D341Med (cell line): ENCODE measurements at regions not wholly inside any gene's neighbourhood (a gene's known extent, or its start where the extent isn't known, plus 50 kb on each side); places are given as distances from the start of the nearest gene placed in this dataset.

Source experiments
- DNase-seq: peaks from one replicate; pipeline ENCODE4 v3.0.0; 2012; ENCODE audit warnings: low spot score

GRCh38 chr13:55673910-55674309 is 1466.8 kb upstream of the PRR20A start:
- no peak for DNase-seq

- DNase-seq: no peak
These were observed 1457.9 kb upstream of the PRR20A start for GRCh38 chr13:55682776-55683175.

- DNase-seq: no peak
These were observed 1435.2 kb upstream of the PRR20A start for GRCh38 chr13:55705526-55705925.

- no peak for DNase-seq
These were observed 1434.7 kb upstream of the PRR20A start for GRCh38 chr13:55705971-55706370.

- DNase-seq: no peak
These were observed 1426.6 kb upstream of the PRR20A start for GRCh38 chr13:55714120-55714519.

- DNase-seq: no peak
These were observed 1413.0 kb upstream of the PRR20A start for GRCh38 chr13:55727683-55728082.

- no peak for DNase-seq
These were observed 1412.5 kb upstream of the PRR20A start for GRCh38 chr13:55728247-55728646.

GRCh38 chr13:55745828-55746227 is 1394.9 kb upstream of the PRR20A start:
- no peak for DNase-seq

GRCh38 chr13:55761986-55762385 is 1378.7 kb upstream of the PRR20A start:
- DNase-seq: no peak

- DNase-seq: no peak
These were observed 1363.1 kb upstream of the PRR20A start for GRCh38 chr13:55777612-55778011.

GRCh38 chr13:55783841-55784240 is 1356.9 kb upstream of the PRR20A start:
- DNase-seq: no peak

GRCh38 chr13:55788548-55788947 is 1352.2 kb upstream of the PRR20A start:
- no peak for DNase-seq

- DNase-seq: no peak
These were observed 1348.0 kb upstream of the PRR20A start for GRCh38 chr13:55792544-55793193.

- DNase-seq: no peak
These were observed 1325.2 kb upstream of the PRR20A start for GRCh38 chr13:55815458-55816033.

- no peak for DNase-seq
These were observed 1323.6 kb upstream of the PRR20A start for GRCh38 chr13:55816976-55817601.

- no peak for DNase-seq
These were observed 1319.9 kb upstream of the PRR20A start for GRCh38 chr13:55820817-55821216.

- DNase-seq: no peak
These were observed 1271.1 kb upstream of the PRR20A start for GRCh38 chr13:55869648-55870047.

- no peak for DNase-seq
These were observed 1253.2 kb upstream of the PRR20A start for GRCh38 chr13:55887561-55887960.

- no peak for DNase-seq
These were observed 1247.2 kb upstream of the PRR20A start for GRCh38 chr13:55893540-55893939.

GRCh38 chr13:55937180-55937579 is 1203.5 kb upstream of the PRR20A start:
- DNase-seq: no peak

GRCh38 chr13:55948175-55948574 is 1192.5 kb upstream of the PRR20A start:
- DNase-seq: no peak

- DNase-seq: no peak
These were observed 1176.8 kb upstream of the PRR20A start for GRCh38 chr13:55963934-55964333.

- DNase-seq: no peak
These were observed 1173.7 kb upstream of the PRR20A start for GRCh38 chr13:55967055-55967454.

- no peak for DNase-seq
These were observed 1163.3 kb upstream of the PRR20A start for GRCh38 chr13:55977436-55977835.
